GM18907 (cell line): ENCODE measurements at regions not wholly inside any gene's neighbourhood (a gene's known extent, or its start where the extent isn't known, plus 50 kb on each side); places are given as distances from the start of the nearest gene placed in this dataset.
A peak's percentile ranks its signal among the peaks of the same experiment; 100 is the strongest.

ENCODE experiments used
- ATAC-seq: cut with Tn5 transposase; IDR thresholded peaks from one replicate; pipeline ENCODE4 v1.9.1; 2021; ENCODE audit warnings: mild to moderate bottlenecking, moderate library complexity; ENCODE audit not compliant: unreplicated experiment

DNA sequence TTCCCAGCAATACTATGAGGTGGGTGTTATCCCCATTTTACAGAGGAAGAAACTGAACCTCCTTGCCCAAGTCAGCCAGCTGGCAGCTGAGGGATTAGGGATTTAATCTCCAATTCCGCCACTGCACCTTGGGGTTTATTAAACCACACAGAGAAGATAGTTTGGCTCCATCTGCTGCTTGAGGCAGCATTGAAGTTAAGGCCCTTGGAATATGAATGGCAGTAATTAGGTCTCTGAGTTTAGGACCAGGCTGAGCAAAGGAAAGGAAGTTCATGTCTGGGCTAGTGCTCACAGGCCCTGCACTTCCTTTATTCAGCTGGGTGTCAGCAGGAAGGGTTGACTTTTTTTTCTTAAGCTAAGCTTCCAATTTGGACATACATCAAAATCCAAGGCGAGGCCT lies 86.9 kb upstream of the GDNF start:
- no peak for ATAC-seq

DNA sequence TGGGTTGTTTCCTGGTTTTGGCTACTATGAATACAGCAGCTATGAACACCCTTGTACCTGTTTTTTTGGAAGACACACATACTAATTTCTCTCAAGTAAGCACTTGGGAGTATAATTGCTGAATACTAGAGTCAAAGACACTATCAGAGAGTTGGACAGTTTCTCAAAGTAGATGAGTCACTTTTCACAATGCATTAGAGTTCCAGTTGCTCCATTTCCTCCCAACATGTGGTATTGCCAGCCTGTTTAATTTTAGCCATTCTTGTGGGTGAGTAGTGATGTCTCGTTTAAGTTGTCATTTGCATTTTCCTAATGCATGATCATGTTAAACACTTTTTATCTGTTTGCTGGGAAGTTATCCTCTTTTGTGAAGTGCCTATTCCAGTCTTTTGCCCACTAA lies 81.6 kb upstream of the GDNF start:
- ATAC-seq = no peak

DNA sequence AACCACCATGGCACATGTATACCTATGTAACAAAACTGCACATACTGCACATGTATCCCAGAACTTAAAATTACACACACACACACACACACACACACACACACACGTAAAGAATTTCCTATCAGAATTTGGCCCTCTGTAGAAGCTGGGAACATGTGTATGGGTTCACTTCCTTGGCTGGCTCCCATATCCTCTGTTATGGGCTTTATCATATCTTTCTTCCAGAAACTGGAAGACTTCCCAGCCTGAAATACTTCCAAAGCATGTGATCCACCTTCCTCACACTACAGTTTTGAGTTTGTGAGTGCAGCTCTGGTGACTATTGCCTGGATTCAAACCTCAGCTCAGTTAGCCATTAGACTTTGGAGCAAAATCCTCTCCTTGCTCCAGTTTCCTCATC lies 78.6 kb upstream of the GDNF start:
- ATAC-seq = no peak

DNA sequence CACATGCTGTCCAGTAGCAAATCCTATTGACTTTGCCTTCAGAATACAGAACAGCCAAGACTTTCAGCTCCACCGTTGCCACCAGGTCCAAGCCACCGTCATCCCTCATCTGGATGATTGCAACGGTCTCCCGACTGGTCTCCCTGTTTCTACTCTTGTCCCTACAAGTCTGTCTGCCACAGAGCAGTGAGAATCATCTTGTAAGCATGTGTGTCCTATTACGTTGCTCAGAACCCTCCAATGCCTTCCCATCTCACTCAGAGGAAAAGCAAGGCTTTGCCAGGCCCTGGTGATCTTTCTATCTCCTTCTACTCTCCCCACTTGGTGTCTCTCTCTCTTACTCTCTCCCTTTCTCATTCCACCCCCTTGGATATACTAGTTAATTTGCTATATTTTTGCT lies 76.7 kb upstream of the GDNF start:
- no peak for ATAC-seq

DNA sequence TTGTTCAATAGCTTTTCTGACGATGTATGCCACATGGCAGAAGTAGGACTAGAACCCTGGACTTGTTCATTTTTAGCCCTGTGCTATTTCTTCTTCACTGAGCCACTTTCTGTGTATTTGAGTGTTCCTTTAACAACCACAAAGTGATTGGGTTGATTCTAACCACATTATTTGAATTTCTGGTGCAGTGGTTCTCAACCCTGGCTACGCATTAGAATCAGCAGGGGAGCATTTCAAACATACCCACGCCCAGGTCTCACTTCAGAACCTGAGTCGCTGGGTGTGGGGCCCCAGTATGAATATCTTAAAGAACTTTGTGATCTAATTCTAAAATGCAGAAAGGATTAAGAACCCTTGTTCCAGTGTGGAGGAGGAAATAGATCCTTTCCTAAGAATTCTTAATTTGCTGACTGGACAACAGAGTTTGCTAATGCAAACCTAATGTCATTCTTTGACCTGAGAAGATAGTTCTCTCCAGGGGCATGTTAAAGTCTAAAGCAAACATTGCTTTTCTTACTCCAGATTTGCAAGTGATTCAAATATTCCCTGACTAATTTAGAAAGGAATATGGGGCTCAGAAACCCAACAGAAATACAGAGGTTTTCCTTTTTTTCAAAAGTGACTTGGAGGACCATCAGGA lies 75.4 kb upstream of the GDNF start:
- peak; percentile 84 for ATAC-seq

DNA sequence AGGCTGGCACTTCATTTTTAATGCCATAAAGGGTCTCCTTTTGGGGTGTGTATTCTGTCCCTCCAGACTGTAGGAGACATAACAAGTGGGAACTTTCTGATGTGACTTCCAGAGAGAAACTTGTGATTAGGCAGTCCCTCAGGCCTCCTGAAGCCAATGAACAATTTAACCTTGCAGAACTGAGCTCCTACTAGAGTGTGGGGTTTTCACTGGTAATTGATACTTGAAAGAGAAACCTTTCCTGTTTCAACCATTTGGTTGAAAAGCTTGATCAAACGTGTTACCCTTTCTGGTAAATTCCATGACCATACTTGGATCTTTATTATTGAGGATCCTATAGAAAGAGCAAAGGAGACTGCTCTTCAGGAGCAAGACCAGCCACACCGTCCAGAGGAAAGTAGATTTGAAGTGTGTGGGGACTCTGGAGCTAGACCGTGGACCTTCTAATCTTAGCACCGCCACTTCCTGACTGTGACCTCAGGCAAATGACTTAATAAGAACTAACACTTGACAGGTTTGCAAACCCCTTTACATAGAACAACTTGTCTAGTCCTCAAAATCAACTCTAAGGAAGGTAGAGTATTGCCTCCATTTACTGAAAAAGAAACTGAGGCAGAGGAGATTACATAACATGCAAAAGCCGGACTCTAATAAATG lies 69.9 kb upstream of the GDNF start:
- ATAC-seq = peak; percentile 91

DNA sequence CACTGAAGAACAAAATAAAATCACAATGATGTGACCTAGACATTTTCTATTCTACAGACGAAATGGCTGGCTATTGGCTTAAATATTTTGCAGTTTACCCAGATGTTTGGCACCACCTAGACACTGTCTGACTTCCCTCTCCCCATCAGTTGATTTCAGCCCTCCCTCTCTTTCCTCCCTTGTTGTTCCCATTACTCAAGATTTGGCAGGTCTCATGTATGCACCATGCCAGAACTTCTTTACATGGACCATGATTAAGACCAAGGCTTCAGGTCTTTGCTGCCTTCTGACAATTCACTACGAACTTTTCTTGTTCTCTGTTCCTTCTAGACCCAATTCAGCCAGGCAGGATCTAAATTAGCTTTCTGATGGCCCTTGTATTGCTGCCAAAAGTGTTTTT lies 66.6 kb upstream of the GDNF start:
- no peak for ATAC-seq

DNA sequence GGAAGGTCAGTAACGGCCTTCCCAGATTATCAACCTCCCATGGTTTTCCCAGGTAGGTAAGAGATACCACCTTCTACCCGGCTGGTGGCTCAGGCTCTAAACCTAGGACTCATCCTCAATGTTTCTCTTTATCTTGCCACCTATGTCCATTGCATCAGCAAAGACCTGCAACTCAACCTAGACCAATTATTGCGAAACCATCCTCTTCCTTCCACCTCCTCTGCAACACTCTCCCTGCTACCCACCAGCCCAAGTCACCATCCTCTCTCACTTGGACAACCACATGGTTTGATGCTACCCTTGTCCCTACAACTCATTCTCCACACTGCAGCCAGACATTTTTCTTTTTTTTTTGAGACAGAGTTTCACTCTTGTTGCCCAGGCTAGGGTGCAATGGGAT lies 65.4 kb upstream of the GDNF start:
- ATAC-seq = no peak

DNA sequence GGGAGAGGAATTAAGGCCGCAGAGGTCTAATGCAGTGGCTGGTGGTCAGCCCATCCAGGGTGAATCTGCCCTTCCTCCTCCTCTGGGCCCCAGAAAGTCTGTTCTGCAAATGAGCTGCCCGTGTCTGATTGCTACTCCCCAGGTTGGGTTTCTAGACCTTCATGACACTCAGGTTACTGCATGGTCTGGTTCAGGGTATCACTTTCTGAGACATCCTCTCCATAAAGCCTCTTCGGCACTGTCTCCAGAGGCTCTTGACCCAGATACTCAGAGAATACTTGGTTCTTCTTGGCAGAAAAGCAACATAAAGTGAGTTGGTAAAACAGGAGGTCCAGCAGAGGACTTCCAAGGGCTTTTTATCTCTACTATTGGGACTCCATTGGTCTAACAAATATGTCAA lies 62.5 kb upstream of the GDNF start:
- ATAC-seq = no peak

DNA sequence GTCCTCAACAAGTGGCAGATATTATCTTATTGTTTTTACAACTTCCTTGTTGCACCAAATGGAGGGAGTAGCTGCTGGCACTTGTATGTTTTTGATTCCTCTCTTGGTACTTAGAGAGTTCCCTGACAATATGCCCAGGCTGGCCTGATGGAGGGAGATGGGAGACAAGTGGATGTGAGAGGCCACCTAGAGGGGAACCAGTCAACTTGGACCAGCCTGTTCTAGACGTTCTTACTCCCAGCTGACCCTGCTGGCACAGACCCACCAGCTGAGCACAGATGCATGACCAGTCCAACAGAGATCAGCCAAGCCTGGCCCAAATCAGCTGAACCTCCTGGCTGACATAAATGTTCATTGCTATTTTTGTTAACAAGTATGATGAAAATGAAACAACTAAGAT lies 60.9 kb upstream of the GDNF start:
- ATAC-seq = no peak

DNA sequence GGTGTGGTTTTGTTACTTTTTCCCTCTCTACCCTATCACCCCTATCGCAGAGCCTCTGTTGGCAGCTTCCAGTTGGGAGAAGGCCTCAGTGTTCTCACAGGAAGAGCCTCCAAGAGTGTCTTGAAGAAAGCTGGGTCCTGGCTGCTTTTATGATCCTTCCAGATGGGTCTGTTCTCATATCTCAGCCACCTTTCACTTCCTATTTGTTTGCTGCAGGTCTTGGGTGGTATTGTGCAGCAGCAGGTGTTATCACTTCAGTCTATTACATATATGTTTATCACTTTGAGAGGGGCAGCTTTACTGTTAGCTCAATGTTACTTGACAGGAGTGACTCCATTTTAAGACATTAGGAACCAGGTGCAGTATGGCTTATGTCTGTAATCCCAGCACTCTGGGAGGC lies 59.2 kb upstream of the GDNF start:
- no peak for ATAC-seq

DNA sequence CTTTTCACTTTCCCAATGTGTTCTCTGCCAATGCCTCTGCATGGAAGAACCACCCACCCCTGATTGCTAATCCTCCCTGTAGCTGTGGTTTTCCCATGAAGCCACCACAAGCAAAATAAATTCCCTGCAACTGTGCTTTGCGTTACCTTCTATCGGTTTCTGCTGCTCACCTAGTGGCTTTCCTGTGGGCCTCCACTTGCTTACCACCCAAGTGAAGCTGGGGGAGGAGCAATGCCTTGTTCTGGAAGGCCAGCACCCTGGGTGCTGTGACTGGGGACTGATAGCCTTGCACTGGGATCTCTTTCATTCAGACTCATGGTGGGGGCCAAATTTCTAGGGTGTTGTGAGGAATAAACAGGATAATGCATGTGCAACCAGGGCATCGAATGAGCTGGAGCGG lies 56.3 kb upstream of the GDNF start:
- ATAC-seq = no peak

DNA sequence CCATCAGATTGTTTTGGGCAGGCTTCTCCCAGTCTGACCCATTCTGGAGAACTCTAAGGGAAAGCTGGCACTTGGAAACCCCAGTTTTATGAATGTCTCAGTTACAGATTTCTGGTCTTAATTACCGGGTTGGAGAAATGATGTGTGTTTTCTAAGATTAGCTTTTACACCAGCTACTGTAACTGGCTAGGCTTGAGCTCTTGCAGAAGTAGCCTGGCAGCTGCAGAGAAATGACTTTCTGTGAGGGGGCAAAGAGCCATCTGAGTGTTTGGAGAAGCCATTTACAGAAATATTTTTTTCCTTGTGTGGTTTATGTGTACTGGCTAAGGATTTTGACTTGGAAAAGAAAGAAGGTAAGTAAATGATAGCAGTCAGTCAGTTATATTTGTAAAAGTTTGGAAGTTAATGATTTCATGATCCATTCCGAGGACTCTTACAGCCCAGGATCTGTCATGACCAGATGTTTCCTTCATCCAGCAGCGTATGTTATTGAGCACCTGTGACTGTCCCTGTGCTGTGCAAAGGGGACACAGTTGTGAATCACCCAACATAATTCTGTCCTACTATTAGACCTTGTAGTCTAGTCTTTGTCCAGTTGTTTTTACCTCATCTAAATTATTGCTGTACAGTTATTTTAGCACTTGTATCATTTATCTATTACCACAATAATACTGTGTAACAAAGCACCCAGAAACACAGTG lies 53.7 kb upstream of the GDNF start:
- ATAC-seq = no peak

DNA sequence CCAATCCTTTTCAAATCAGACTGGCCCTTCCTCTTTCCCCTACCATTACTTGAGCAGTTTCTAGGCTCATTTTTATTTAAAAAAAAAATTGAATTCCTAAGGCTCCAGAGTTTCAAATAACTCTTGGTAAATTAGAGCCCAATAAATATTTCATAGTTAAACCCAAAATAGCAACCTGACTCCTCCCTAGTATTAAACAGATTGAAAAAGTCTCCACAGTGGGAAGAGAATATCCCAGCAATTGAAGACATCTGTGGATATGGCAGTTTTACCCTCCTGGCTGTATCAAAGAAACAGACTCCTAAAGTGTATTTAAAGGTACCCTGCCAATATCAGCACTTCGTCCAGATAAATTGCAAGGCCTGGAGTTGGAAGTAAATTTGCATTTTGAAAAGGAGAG lies 52.7 kb upstream of the GDNF start:
- no peak for ATAC-seq

DNA sequence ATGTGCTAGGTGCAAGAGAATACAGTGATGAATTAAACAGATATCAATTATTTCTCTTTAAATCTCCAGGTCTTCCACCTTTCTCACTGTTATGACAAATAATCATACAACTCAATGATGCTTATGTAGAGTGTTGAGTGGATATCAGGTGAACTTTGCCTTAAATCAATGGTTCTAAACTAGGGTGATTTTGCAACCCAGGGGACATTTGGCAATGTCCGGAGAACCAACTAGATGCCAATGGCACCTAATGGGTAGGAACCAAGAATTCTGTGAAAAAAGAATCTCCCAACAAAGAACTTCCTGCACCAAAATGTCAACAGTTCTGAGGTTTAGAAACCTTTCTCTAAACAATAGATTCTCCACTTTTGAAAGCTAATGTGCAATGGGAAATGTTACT lies 52.0 kb upstream of the GDNF start:
- ATAC-seq = no peak

DNA sequence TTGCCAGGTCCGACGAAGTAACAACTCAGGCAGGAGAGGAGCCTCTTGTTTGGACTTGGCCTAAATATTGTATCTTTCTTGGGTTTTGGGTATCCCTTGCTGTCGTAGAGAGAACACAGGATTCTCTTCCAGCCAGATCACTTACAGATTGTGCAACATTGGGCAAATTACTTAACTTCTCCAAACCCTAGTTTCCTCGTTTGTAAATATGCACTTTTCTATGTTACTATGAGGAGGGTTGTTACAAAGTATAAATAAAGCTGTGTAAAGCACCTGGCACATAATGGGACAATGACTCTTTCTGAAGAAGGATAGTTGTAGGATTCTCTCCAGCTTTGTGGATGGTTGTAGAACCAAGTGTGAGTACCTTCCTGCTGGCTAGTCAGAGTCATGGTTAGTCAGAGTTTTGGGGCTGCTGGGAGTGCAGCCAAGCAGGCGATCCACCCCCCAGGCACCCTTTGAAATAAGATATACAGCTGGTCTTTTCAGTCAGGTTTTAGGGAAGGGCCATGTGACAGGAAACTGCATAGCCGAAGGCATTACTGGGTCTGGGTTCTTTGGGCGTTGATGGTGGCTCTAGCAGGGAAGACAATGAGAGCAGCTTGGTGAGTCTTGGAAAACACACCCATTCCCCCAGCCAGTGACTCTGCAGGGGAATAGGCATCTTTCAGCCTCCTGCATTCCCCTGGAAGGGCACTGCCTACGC lies 49.9 kb upstream of the GDNF start:
- no peak for ATAC-seq
